ENCODE measurements at regions not wholly inside any gene's neighbourhood (a gene's known extent, or its start where the extent isn't known, plus 50 kb on each side); places are given as distances from the start of the nearest gene placed in this dataset.

GRCh38 chr2:242051463-242051862 is 181.9 kb downstream of the RTP5 start:
- ATAC-seq (ENCODE audit: insufficient read depth, low FRiP score) (no peak), DNase-seq (no peak)
- no peaks in the 10 kb centered on the region for H3K9me3 ChIP-seq (ENCODE audit: control insufficient read depth in 4 of 4, insufficient read depth in 3 of 4, low read length in 3 of 4)
- TF ChIP-seq, protein P1, sequence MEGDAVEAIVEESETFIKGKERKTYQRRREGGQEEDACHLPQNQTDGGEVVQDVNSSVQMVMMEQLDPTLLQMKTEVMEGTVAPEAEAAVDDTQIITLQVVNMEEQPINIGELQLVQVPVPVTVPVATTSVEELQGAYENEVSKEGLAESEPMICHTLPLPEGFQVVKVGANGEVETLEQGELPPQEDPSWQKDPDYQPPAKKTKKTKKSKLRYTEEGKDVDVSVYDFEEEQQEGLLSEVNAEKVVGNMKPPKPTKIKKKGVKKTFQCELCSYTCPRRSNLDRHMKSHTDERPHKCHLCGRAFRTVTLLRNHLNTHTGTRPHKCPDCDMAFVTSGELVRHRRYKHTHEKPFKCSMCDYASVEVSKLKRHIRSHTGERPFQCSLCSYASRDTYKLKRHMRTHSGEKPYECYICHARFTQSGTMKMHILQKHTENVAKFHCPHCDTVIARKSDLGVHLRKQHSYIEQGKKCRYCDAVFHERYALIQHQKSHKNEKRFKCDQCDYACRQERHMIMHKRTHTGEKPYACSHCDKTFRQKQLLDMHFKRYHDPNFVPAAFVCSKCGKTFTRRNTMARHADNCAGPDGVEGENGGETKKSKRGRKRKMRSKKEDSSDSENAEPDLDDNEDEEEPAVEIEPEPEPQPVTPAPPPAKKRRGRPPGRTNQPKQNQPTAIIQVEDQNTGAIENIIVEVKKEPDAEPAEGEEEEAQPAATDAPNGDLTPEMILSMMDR (IDR thresholded peaks at IDR 0.05; ENCODE audit: control extremely low read depth, extremely low read depth): no peak
- H3K9ac ChIP-seq (ENCODE audit: insufficient read depth in 1 of 2, low read length in 2 of 2): no peak overlapping the region
- peaks cover 0 to 22% (median 12%) of the 10 kb centered on the region in 3 donors for H3K27me3 ChIP-seq (ENCODE audit: control insufficient read depth in 3 of 3, insufficient read depth in 3 of 3, low read length in 2 of 3)
- no peak overlapping the region for H3K4me3 ChIP-seq
- 46 to 54% methylated on average over 1 of the region's 1 CpG for WGBS, 2 donors
- H3K36me3 ChIP-seq (ENCODE audit: control insufficient read depth in 4 of 4, insufficient read depth in 4 of 4, low read length in 4 of 4): no peaks in the 10 kb centered on the region
- H3K27ac ChIP-seq (ENCODE audit: low read depth in 1 of 2, low read length in 1 of 2): no peak overlapping the region
- no peaks in the 10 kb centered on the region for H3K4me1 ChIP-seq (ENCODE audit: control insufficient read depth in 5 of 5, insufficient read depth in 5 of 5, low read length in 5 of 5)

GRCh38 chr2:242052421-242052820 is 182.9 kb downstream of the RTP5 start:
- H3K4me3 ChIP-seq: no peak overlapping the region
- DNase-seq: no peak
- no peaks in the 10 kb centered on the region for H3K4me1 ChIP-seq (ENCODE audit: control insufficient read depth in 5 of 5, insufficient read depth in 5 of 5, low read length in 5 of 5)
- TF ChIP-seq, protein P1 (IDR thresholded peaks at IDR 0.05; ENCODE audit: control extremely low read depth, extremely low read depth): no peak
- 77 to 87% methylated on average over 10 of the region's 10 CpGs for WGBS, 2 donors
- no peaks in the 10 kb centered on the region for H3K9me3 ChIP-seq (ENCODE audit: control insufficient read depth in 4 of 4, insufficient read depth in 3 of 4, low read length in 3 of 4)
- no peak for ATAC-seq (ENCODE audit: insufficient read depth, low FRiP score)
- H3K27me3 ChIP-seq (ENCODE audit: control insufficient read depth in 3 of 3, insufficient read depth in 3 of 3, low read length in 2 of 3): peaks cover 0 to 22% (median 14%) of the 10 kb centered on the region in 3 donors
- H3K27ac ChIP-seq (ENCODE audit: low read depth in 1 of 2, low read length in 1 of 2): no peak overlapping the region
- no peak overlapping the region for H3K9ac ChIP-seq (ENCODE audit: insufficient read depth in 1 of 2, low read length in 2 of 2)
- no peaks in the 10 kb centered on the region for H3K36me3 ChIP-seq (ENCODE audit: control insufficient read depth in 4 of 4, insufficient read depth in 4 of 4, low read length in 4 of 4)

GRCh38 chr2:242053921-242054320 is 184.4 kb downstream of the RTP5 start:
- WGBS, 2 donors: 77 to 85% methylated on average over 12 of the region's 12 CpGs
- no peak overlapping the region for H3K9ac ChIP-seq (ENCODE audit: insufficient read depth in 1 of 2, low read length in 2 of 2)
- no peak overlapping the region for H3K27ac ChIP-seq (ENCODE audit: low read depth in 1 of 2, low read length in 1 of 2)
- no peaks in the 10 kb centered on the region for H3K36me3 ChIP-seq (ENCODE audit: control insufficient read depth in 4 of 4, insufficient read depth in 4 of 4, low read length in 4 of 4)
- no peak for ATAC-seq (ENCODE audit: insufficient read depth, low FRiP score)
- DNase-seq: no peak
- no peaks in the 10 kb centered on the region for H3K4me1 ChIP-seq (ENCODE audit: control insufficient read depth in 5 of 5, insufficient read depth in 5 of 5, low read length in 5 of 5)
- H3K9me3 ChIP-seq (ENCODE audit: control insufficient read depth in 4 of 4, insufficient read depth in 3 of 4, low read length in 3 of 4): no peaks in the 10 kb centered on the region
- H3K27me3 ChIP-seq (ENCODE audit: control insufficient read depth in 3 of 3, insufficient read depth in 3 of 3, low read length in 2 of 3): peaks cover 0 to 18% (median 10%) of the 10 kb centered on the region in 3 donors
- H3K4me3 ChIP-seq: no peak overlapping the region
- TF ChIP-seq, protein P1 (IDR thresholded peaks at IDR 0.05; ENCODE audit: control extremely low read depth, extremely low read depth): no peak

GRCh38 chr2:242054406-242054805 is 184.9 kb downstream of the RTP5 start:
- H3K9me3 ChIP-seq (ENCODE audit: control insufficient read depth in 4 of 4, insufficient read depth in 3 of 4, low read length in 3 of 4): no peaks in the 10 kb centered on the region
- H3K27ac ChIP-seq (ENCODE audit: low read depth in 1 of 2, low read length in 1 of 2): no peak overlapping the region
- H3K4me1 ChIP-seq (ENCODE audit: control insufficient read depth in 5 of 5, insufficient read depth in 5 of 5, low read length in 5 of 5): no peaks in the 10 kb centered on the region
- no peak overlapping the region for H3K4me3 ChIP-seq
- no peak for ATAC-seq (ENCODE audit: insufficient read depth, low FRiP score)
- TF ChIP-seq, protein P1 (IDR thresholded peaks at IDR 0.05; ENCODE audit: control extremely low read depth, extremely low read depth): no peak
- DNase-seq: no peak
- WGBS, 2 donors: 84 to 87% methylated on average over 6 of the region's 6 CpGs
- H3K36me3 ChIP-seq (ENCODE audit: control insufficient read depth in 4 of 4, insufficient read depth in 4 of 4, low read length in 4 of 4): no peaks in the 10 kb centered on the region
- H3K27me3 ChIP-seq (ENCODE audit: control insufficient read depth in 3 of 3, insufficient read depth in 3 of 3, low read length in 2 of 3): peaks cover 0 to 18% (median 10%) of the 10 kb centered on the region in 3 donors
- no peak overlapping the region for H3K9ac ChIP-seq (ENCODE audit: insufficient read depth in 1 of 2, low read length in 2 of 2)

Measured in lung (tissue), 11 donors.